Heart right ventricle (tissue), 16 donors: ENCODE measurements at regions not wholly inside any gene's neighbourhood (a gene's known extent, or its start where the extent isn't known, plus 50 kb on each side); places are given as distances from the start of the nearest gene placed in this dataset.

Experiments
- ATAC-seq, 8 donors: fragments of 200-7000 bp; cut with Tn5 transposase; one replicate each; pipeline ENCODE4 v1.9.1; 2020; ENCODE audit warnings: mild to moderate bottlenecking in 8 of 8, moderate library complexity in 8 of 8, moderate number of reproducible peaks in 1 of 8
- DNase-seq, 2 donors: peaks; one replicate each; pipeline ENCODE4 v3.0.0-alpha.2; 2020
- H3K27ac ChIP-seq, 10 donors: fragments of 200-600 bp; sonication (generic) in 2 of 10; one replicate each; pipeline versions ENCODE4 v1.5.0 to v1.8.0; 2020 to 2022; ENCODE audit warnings: mild to moderate bottlenecking in 3 of 10
- H3K27me3 ChIP-seq, 7 donors: fragments of 200-600 bp; one replicate each; pipeline ENCODE4 v1.8.0; 2021 to 2022; ENCODE audit warnings: mild to moderate bottlenecking in 2 of 7
- H3K36me3 ChIP-seq, 9 donors: fragments of 200-600 bp; sonication (generic) in 1 of 9; one replicate each; pipeline versions ENCODE4 v1.5.0 to v1.8.0; 2020 to 2022; ENCODE audit warnings: mild to moderate bottlenecking in 2 of 9
- H3K4me1 ChIP-seq, 9 donors: fragments of 200-600 bp; sonication (generic) in 1 of 9; one replicate each; pipeline versions ENCODE4 v1.5.0 to v1.8.0; 2020 to 2022; ENCODE audit warnings: mild to moderate bottlenecking in 4 of 9
- H3K4me3 ChIP-seq, 10 donors: fragments of 200-600 bp; sonication (generic) in 2 of 10; one replicate each; pipeline versions ENCODE4 v1.5.0 to v1.8.0; 2020 to 2022; ENCODE audit warnings: mild to moderate bottlenecking in 7 of 10, moderate library complexity in 2 of 10
- H3K9me3 ChIP-seq, 11 donors: fragments of 200-600 bp in 10 of 11; sonication (generic) in 2 of 11; one replicate each; pipeline versions ENCODE4 v1.5.0 to v1.8.0; 2013 to 2022; ENCODE audit warnings: mild to moderate bottlenecking in 2 of 11, control low read depth in 1 of 11, moderate library complexity in 1 of 11
- WGBS, 2 donors: extraction: QIAGEN DNeasy Blood & Tissue Kit; methylation state at CpG; one replicate each; pipeline ENCODE4 v1.1.7; 2013; ENCODE audit warnings: inconsistent platforms in 1 of 2; 5-methylcytosine and 5-hydroxymethylcytosine counted together
- intact Hi-C, 10 donors: fragments of 100-400 bp; cut with DNase I; formaldehyde crosslinking; loops; one replicate each; pipeline versions ENCODE4 v1.11.1 to v1.14.2; 2022
- TF ChIP-seq, protein P1 (sequence below), 9 donors: fragments of 200-600 bp; sonication (generic) in 2 of 9; IDR thresholded peaks; one replicate each; pipeline versions ENCODE4 v1.5.0 to v1.8.0; 2021 to 2022; ENCODE audit warnings: antibody characterized with exemption in 9 of 9, mild to moderate bottlenecking in 5 of 9, moderate library complexity in 1 of 9
- donor health status: Arrhythmogenic right ventricular cardiomyopathy.
- donor health status: ischemic (EF 13 %, LVEDD 7.1; RV severe dilation, severe dysfunction).
- donor health status: healthy with polysubstance abuse.
- donor health status: DM: no; HTN: yes; CAD: no.
- donor health status: DM: no; HTN: no; CAD: no.
- donor health status: ischemic (EF 25% LVEDD 6.9; RV normal size, moderate dysfunction).
- donor health status: ischemic (EF 25% LVEDD 5.7; RV mildly dilated, moderate dysfunction).
- donor health status: healthy.
- donor health status: DM: yes; HTN: yes; CAD: no.
- donor health status: Ischemic cardiomyopathy.
- donor health status: ischemic (EF 35%, LVEDD 5.7; RV mildly dilated, moderate dysfunction).
- donor health status: nonischemic (EF 11% LVEDD 7.7; RV severe dilation, severe dysfunction).
- donor health status: DM: yes; HTN: yes; CAD: no.
- donor health status: PGD.
- donor health status: ischemic (EF 29% LVEDD 5.4; RV normal size, mild dysfunction).
- donor health status: nonischemic (EF 23%, LVEDD 6.1; RV moderate dilation, normal function).

DNA sequence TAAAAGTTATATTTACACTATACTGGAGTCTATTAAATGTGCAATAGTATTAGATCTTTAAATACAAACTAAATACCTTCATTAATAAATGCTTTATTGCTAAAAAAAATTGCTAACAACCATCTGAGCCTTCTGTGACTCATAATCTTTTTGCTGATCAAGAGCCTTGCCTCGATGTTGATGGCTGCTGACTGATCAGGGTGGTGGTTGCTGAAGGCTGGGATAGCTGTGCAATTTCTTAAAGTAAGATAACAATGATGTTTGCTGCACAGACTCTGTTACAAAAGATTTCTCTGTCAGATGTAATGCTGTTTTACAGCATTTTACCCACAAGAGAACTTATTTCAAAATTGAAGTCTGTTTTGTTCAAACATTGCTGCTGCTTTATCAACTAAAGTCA is 421.4 kb upstream of the CYRIA start:
- WGBS, 2 donors: 56 to 79% methylated on average over 1 of the region's 1 CpG
- Histone ChIP-seq H3K27ac (no peak overlapping the region), H3K27me3 (no peaks in the 10 kb centered on the region), H3K9me3 (no peaks in the 10 kb centered on the region), H3K36me3 (no peaks in the 10 kb centered on the region), H3K4me3 (no peak overlapping the region), H3K4me1 (no peaks in the 10 kb centered on the region)
- intact Hi-C loops: no loop called here
- DNase-seq (no peak), ATAC-seq (no peak)
- TF ChIP-seq, protein P1, sequence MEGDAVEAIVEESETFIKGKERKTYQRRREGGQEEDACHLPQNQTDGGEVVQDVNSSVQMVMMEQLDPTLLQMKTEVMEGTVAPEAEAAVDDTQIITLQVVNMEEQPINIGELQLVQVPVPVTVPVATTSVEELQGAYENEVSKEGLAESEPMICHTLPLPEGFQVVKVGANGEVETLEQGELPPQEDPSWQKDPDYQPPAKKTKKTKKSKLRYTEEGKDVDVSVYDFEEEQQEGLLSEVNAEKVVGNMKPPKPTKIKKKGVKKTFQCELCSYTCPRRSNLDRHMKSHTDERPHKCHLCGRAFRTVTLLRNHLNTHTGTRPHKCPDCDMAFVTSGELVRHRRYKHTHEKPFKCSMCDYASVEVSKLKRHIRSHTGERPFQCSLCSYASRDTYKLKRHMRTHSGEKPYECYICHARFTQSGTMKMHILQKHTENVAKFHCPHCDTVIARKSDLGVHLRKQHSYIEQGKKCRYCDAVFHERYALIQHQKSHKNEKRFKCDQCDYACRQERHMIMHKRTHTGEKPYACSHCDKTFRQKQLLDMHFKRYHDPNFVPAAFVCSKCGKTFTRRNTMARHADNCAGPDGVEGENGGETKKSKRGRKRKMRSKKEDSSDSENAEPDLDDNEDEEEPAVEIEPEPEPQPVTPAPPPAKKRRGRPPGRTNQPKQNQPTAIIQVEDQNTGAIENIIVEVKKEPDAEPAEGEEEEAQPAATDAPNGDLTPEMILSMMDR (IDR thresholded peaks at IDR 0.05): no peak

DNA sequence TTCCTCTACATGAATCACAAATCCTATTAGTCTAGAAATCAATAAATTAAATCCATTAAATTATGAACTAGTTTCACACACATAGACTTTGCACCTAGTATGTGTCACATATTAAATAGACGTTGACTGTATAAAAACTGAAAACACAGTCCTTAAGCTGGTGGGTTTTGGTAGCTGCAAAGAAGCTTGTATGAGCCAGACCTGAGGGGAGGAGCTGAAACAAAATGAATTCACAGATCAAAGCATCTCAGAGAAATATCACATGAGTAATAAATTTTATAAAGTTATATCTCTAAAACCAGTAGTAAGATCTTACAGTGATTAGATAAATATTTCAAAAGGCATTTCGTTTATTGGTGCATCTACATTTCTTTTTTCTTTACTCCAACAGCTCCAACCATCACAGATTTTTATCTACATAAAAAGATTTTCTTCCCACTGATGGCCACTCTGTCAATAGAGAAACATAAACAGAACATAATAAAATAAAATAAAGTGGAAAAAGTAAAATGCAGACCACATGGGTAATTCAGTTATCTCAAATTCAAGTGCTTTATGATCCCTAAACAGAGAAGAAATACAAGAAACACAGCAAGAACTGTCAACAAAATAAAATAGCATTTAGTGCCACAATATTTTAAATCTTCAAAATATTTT is 420.0 kb upstream of the CYRIA start:
- DNase-seq (no peak), ATAC-seq (no peak)
- H3K27me3 ChIP-seq: no peaks in the 10 kb centered on the region
- no peaks in the 10 kb centered on the region for H3K4me1 ChIP-seq
- intact Hi-C loops: no loop called here
- 78 to 85% methylated on average over 2 of the region's 2 CpGs for WGBS, 2 donors
- TF ChIP-seq, protein P1 (IDR thresholded peaks at IDR 0.05): no peak
- H3K9me3 ChIP-seq: peaks cover 0 to under 1% (median 0%) of the 10 kb centered on the region in 11 donors
- H3K4me3 ChIP-seq: no peak overlapping the region
- no peaks in the 10 kb centered on the region for H3K36me3 ChIP-seq
- H3K27ac ChIP-seq: no peak overlapping the region

DNA sequence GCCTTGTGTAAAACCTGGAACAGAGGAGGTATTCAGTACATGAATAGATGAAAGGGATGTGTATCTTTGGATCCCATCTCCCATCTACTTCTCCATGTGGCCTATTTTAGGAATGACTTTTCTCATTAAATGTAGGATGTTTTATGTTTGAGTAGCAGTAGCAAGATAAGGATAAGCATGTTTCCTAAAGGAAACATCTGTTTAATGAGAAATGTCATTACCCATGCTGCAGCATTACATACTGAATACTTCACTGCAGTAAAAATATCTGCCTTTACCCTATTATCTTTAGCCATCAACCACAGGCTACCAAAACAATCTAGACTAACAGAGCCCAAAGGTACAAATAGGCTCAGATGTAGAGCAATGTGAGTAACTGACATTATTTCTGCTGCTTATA is 419.2 kb upstream of the CYRIA start:
- Histone ChIP-seq H3K4me3 (no peak overlapping the region), H3K9me3 (peaks cover 0 to 9% (median 0%) of the 10 kb centered on the region in 11 donors), H3K27ac (no peak overlapping the region), H3K27me3 (no peaks in the 10 kb centered on the region), H3K36me3 (no peaks in the 10 kb centered on the region), H3K4me1 (no peaks in the 10 kb centered on the region)
- intact Hi-C loops: no loop called here
- no peak for DNase-seq
- TF ChIP-seq, protein P1 (IDR thresholded peaks at IDR 0.05): no peak
- no peak for ATAC-seq

DNA sequence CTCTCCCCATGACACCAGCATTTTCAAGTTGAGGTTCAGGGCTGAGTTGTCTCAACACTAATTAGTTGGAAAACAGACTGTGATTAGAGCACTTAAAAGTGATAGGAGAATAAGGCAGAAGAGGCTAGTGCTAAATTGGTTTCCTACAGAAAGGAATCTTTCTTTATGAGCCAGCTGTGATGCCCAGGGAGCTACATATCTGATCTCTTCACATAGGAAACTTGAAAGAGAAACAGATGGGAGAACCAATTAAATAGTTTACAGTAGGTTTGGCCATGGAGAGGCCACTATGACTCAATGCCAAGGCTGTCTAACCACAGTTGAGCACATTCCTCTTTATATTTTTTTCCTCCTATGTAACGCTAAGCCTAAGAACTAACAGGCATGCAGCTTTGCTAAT is 418.3 kb upstream of the CYRIA start:
- Histone ChIP-seq H3K36me3 (no peaks in the 10 kb centered on the region), H3K4me1 (no peaks in the 10 kb centered on the region), H3K27me3 (no peaks in the 10 kb centered on the region), H3K27ac (no peak overlapping the region), H3K4me3 (no peak overlapping the region), H3K9me3 (peaks cover 0 to 18% (median 0%) of the 10 kb centered on the region in 11 donors)
- TF ChIP-seq, protein P1 (IDR thresholded peaks at IDR 0.05): no peak
- DNase-seq (no peak), ATAC-seq (no peak)
- 80 to 83% methylated on average over 1 of the region's 1 CpG for WGBS, 2 donors
- intact Hi-C loops: no loop called here
